Esophagus squamous epithelium (tissue), 4 donors: ENCODE measurements at regions not wholly inside any gene's neighbourhood (a gene's known extent, or its start where the extent isn't known, plus 50 kb on each side); places are given as distances from the start of the nearest gene placed in this dataset.

Source experiments
- CTCF ChIP-seq, 6 experiments: fragments of 450-650 bp in 4 of 6; fragments of 200-600 bp in 2 of 6; sonication (generic) in 2 of 6; IDR thresholded peaks; one replicate each; pipeline ENCODE4 v1.5.1; 2016 to 2019; ENCODE audit warnings: antibody characterized with exemption in 6 of 6, mild to moderate bottlenecking in 4 of 6, moderate library complexity in 4 of 6
- POLR2A ChIP-seq, 4 donors: fragments of 450-650 bp; IDR thresholded peaks; one replicate each; pipeline ENCODE4 v1.6.1; 2017; ENCODE audit warnings: antibody characterized with exemption in 4 of 4, mild to moderate bottlenecking in 4 of 4, moderate library complexity in 3 of 4

- TF ChIP-seq CTCF (IDR thresholded peaks at IDR 0.05) (no peak), POLR2A (IDR thresholded peaks at IDR 0.05) (no peak)
Observed at GRCh38 chr3:166322391-166322790, 485.2 kb upstream of the BCHE start.
